NCI-H1092 treated with DMSO at 0.1 percent for 48 hours (cell line): ENCODE measurements at regions not wholly inside any gene's neighbourhood (a gene's known extent, or its start where the extent isn't known, plus 50 kb on each side); places are given as distances from the start of the nearest gene placed in this dataset.

ENCODE experiments used
- DNase-seq: peaks from one replicate; lab custom pipeline; 2025; lab: John Stamatoyannopoulos, UW

- no peak for DNase-seq
These were observed 805.6 kb upstream of the EEF2KMT start for GRCh38 chr16:5903153-5903552.

GRCh38 chr16:5900046-5900445 is 802.5 kb upstream of the EEF2KMT start:
- no peak for DNase-seq

- DNase-seq = no peak
These were observed 798.4 kb upstream of the EEF2KMT start for GRCh38 chr16:5895976-5896375.

GRCh38 chr16:5895137-5895536 is 797.5 kb upstream of the EEF2KMT start:
- DNase-seq = no peak

GRCh38 chr16:5891296-5891695 is 793.7 kb upstream of the EEF2KMT start:
- no peak for DNase-seq

GRCh38 chr16:5885521-5885920 is 787.9 kb upstream of the EEF2KMT start:
- DNase-seq = no peak

- DNase-seq = no peak
These were observed 787.4 kb upstream of the EEF2KMT start for GRCh38 chr16:5884996-5885395.

- DNase-seq = no peak
These were observed 786.7 kb upstream of the EEF2KMT start for GRCh38 chr16:5884339-5884738.

GRCh38 chr16:5882087-5882640 is 784.6 kb upstream of the EEF2KMT start:
- no peak for DNase-seq

GRCh38 chr16:5875416-5875815 is 777.8 kb upstream of the EEF2KMT start:
- no peak for DNase-seq

GRCh38 chr16:5874899-5875298 is 777.3 kb upstream of the EEF2KMT start:
- no peak for DNase-seq

- DNase-seq = no peak
These were observed 775.6 kb upstream of the EEF2KMT start for GRCh38 chr16:5873221-5873620.

GRCh38 chr16:5870886-5871691 is 773.5 kb upstream of the EEF2KMT start:
- DNase-seq = no peak

GRCh38 chr16:5867250-5867649 is 769.7 kb upstream of the EEF2KMT start:
- DNase-seq = no peak

- DNase-seq = no peak
These were observed 767.6 kb upstream of the EEF2KMT start for GRCh38 chr16:5865236-5865635.

GRCh38 chr16:5863071-5863606 is 765.5 kb upstream of the EEF2KMT start:
- no peak for DNase-seq

- no peak for DNase-seq
These were observed 764.7 kb upstream of the EEF2KMT start for GRCh38 chr16:5862103-5862840.

- no peak for DNase-seq
These were observed 763.6 kb upstream of the EEF2KMT start for GRCh38 chr16:5861241-5861640.

- DNase-seq = no peak
These were observed 760.6 kb upstream of the EEF2KMT start for GRCh38 chr16:5858180-5858579.

GRCh38 chr16:5854027-5854426 is 756.4 kb upstream of the EEF2KMT start:
- no peak for DNase-seq

GRCh38 chr16:5852151-5852550 is 754.6 kb upstream of the EEF2KMT start:
- DNase-seq = no peak

- DNase-seq = no peak
These were observed 753.9 kb upstream of the EEF2KMT start for GRCh38 chr16:5851393-5851982.
